ENCODE measurements at regions not wholly inside any gene's neighbourhood (a gene's known extent, or its start where the extent isn't known, plus 50 kb on each side); places are given as distances from the start of the nearest gene placed in this dataset.

- H3K36me3 ChIP-seq (ENCODE audit: control insufficient read depth, insufficient read depth, low read length) = no peaks in the 10 kb centered on the region
- FAIRE-seq (no peak), ATAC-seq (peak; percentile 36; the same call in 1 of the 3 replicates), DNase-seq (ENCODE audit: extremely low read depth in 1 of 4, low spot score in 3 of 4) (no peak)
- no peak overlapping the region for H3K4me2 ChIP-seq (ENCODE audit: insufficient read depth, low read length)
- H3K9me3 ChIP-seq (replicated peaks; ENCODE audit: control insufficient read depth, insufficient read depth, low read depth, low read length) = no peaks in the 10 kb centered on the region
- POLR2A ChIA-PET = interaction anchor here (0.7 to 1.6 kb wide), 2 partner anchors 10 to 20 kb away, joined by 3 read pairs; no protein-coding TSS in a partner anchor
- CTCF ChIA-PET (ENCODE audit: low intra/inter-chr PET ratio) = no interaction called here
- peaks cover 4% of the 10 kb centered on the region for H3K9me1 ChIP-seq (ENCODE audit: control insufficient read depth, insufficient read depth, low read length)
- no peaks in the 10 kb centered on the region for H3K4me1 ChIP-seq (replicated peaks in 1 of 2; ENCODE audit: control insufficient read depth in 2 of 2, insufficient read depth in 2 of 2, low read length in 2 of 2)
- H2AFZ ChIP-seq (ENCODE audit: low read depth, low read length) = no peak overlapping the region
- H3K79me2 ChIP-seq (ENCODE audit: control insufficient read depth, insufficient read depth, low read length) = no peaks in the 10 kb centered on the region
- BruUV-seq (replicated peaks) = no TSS peak
- WGBS (ENCODE audit: insufficient coverage, low coverage, missing lambda C conversion rate) = 4% methylated on average over 11 of the region's 14 CpGs
- peaks cover 0 to 9% of the 10 kb centered on the region in 2 experiments; a peak in 2 of 5 replicates for H3K27me3 ChIP-seq (ENCODE audit: control insufficient read depth in 2 of 2, insufficient read depth in 2 of 2, low read length in 2 of 2)
- no peak overlapping the region for H3K4me3 ChIP-seq
- H3K9ac ChIP-seq (ENCODE audit: insufficient read depth in 1 of 2, low read depth in 2 of 2, low read length in 2 of 2) = no peak overlapping the region
- H4K20me1 ChIP-seq (replicated peaks; ENCODE audit: control insufficient read depth, insufficient read depth, low read length) = no peaks in the 10 kb centered on the region
- TF ChIP-seq ZNF717 (CRISPR knock-in tag; IDR thresholded peaks at IDR 0.05) (no peak), ZNF583 (CRISPR knock-in tag; IDR thresholded peaks at IDR 0.05) (no peak), ARHGAP35 (IDR thresholded peaks at IDR 0.05; ENCODE audit: partially characterized antibody) (no peak), CREB3L1 (IDR thresholded peaks at IDR 0.05; ENCODE audit: borderline replicate concordance, low read depth) (no peak), NCOR1 (IDR thresholded peaks at IDR 0.05) (no peak), CHCHD3 (CRISPR knock-in tag; IDR thresholded peaks at IDR 0.05) (no peak), ZNF277 (CRISPR knock-in tag; IDR thresholded peaks at IDR 0.05; ENCODE audit: borderline replicate concordance) (no peak), BACH1 (tag; IDR thresholded peaks at IDR 0.05) (no peak)
- TF ChIP-seq, protein P1, sequence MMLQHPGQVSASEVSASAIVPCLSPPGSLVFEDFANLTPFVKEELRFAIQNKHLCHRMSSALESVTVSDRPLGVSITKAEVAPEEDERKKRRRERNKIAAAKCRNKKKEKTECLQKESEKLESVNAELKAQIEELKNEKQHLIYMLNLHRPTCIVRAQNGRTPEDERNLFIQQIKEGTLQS (IDR thresholded peaks at IDR 0.05) = no peak
- TF ChIP-seq, protein P1 (CRISPR knock-in tag; conservative IDR thresholded peaks at IDR 0.05) = no peak
- intact Hi-C loops (cut with micrococcal nuclease) (loop anchor here (2.0 kb wide), 1 partner anchor 69 kb away; no protein-coding TSS in a partner anchor), in situ Hi-C loops (cut with MboI) (no loop called here)
- no peak overlapping the region for H3K27ac ChIP-seq (ENCODE audit: extremely low read depth, low read depth, low read length)
Measured at GRCh38 chr2:129891341-129892320, 87.8 kb upstream of the RAB6C start.
